ENCODE measurements at regions not wholly inside any gene's neighbourhood (a gene's known extent, or its start where the extent isn't known, plus 50 kb on each side); places are given as distances from the start of the nearest gene placed in this dataset.

- TF ChIP-seq REST (IDR thresholded peaks at IDR 0.05; ENCODE audit: unreplicated experiment) (no peak), EZH2phosphoT487 (IDR thresholded peaks at IDR 0.05; ENCODE audit: unreplicated experiment) (no peak), STAT1 (IDR thresholded peaks at IDR 0.05; ENCODE audit: unreplicated experiment) (no peak), JUNB (IDR thresholded peaks at IDR 0.05; ENCODE audit: unreplicated experiment) (no peak), ZNF331 (CRISPR knock-in tag; IDR thresholded peaks at IDR 0.05; ENCODE audit: low read depth) (no peak), EZH2 (IDR thresholded peaks at IDR 0.05; ENCODE audit: low read depth, unreplicated experiment) (no peak), ZNF114 (CRISPR knock-in tag; IDR thresholded peaks at IDR 0.05) (no peak)
- TF ChIP-seq, protein P1, sequence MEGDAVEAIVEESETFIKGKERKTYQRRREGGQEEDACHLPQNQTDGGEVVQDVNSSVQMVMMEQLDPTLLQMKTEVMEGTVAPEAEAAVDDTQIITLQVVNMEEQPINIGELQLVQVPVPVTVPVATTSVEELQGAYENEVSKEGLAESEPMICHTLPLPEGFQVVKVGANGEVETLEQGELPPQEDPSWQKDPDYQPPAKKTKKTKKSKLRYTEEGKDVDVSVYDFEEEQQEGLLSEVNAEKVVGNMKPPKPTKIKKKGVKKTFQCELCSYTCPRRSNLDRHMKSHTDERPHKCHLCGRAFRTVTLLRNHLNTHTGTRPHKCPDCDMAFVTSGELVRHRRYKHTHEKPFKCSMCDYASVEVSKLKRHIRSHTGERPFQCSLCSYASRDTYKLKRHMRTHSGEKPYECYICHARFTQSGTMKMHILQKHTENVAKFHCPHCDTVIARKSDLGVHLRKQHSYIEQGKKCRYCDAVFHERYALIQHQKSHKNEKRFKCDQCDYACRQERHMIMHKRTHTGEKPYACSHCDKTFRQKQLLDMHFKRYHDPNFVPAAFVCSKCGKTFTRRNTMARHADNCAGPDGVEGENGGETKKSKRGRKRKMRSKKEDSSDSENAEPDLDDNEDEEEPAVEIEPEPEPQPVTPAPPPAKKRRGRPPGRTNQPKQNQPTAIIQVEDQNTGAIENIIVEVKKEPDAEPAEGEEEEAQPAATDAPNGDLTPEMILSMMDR (conservative IDR thresholded peaks at IDR 0.05; ENCODE audit: low read depth in 2 of 2) = no peak
Measured at GRCh38 chr10:49240946-49241345, 52.8 kb upstream of the TMEM273 start (continued).

All from GM23338 (cell line).